ENCODE measurements at regions not wholly inside any gene's neighbourhood (a gene's known extent, or its start where the extent isn't known, plus 50 kb on each side); places are given as distances from the start of the nearest gene placed in this dataset.

- Mint-ChIP-seq H3K27me3 (peaks cover 1% of the 10 kb centered on the region), H3K36me3 (ENCODE audit: low read depth) (no peaks in the 10 kb centered on the region), H3K9me3 (peaks cover 13% of the 10 kb centered on the region), H3K4me3 (no peak overlapping the region), H3K4me1 (no peaks in the 10 kb centered on the region), H3K27ac (no peak overlapping the region)
- DNase-seq (no peak), ATAC-seq (ENCODE audit: low read depth) (no peak)
- POLR2A ChIA-PET, result no interaction called here
- TF ChIP-seq CTCF (IDR thresholded peaks at IDR 0.05), result no peak
- CTCF ChIA-PET, result no interaction called here
- intact Hi-C loops (cut with micrococcal nuclease), result no loop called here
Measured at GRCh38 chr3:105108823-105109222, 257.9 kb upstream of the ALCAM start.

- no peak for TF ChIP-seq CTCF (IDR thresholded peaks at IDR 0.05)
- DNase-seq (no peak), ATAC-seq (ENCODE audit: low read depth) (no peak)
- H3K27me3 Mint-ChIP-seq, result no peaks in the 10 kb centered on the region
- no peak overlapping the region for H3K27ac Mint-ChIP-seq
- H3K9me3 Mint-ChIP-seq, result no peaks in the 10 kb centered on the region
- intact Hi-C loops (cut with micrococcal nuclease), result no loop called here
- CTCF ChIA-PET, result no interaction called here
- H3K4me3 Mint-ChIP-seq, result no peak overlapping the region
- no peaks in the 10 kb centered on the region for H3K36me3 Mint-ChIP-seq (ENCODE audit: low read depth)
- no peaks in the 10 kb centered on the region for H3K4me1 Mint-ChIP-seq
- POLR2A ChIA-PET, result no interaction called here
Measured at GRCh38 chr3:105118905-105119304, 247.8 kb upstream of the ALCAM start.

GRCh38 chr3:105119801-105120340, 246.8 kb upstream of the ALCAM start:
- no peaks in the 10 kb centered on the region for H3K9me3 Mint-ChIP-seq
- CTCF ChIA-PET, result no interaction called here
- POLR2A ChIA-PET, result no interaction called here
- no peaks in the 10 kb centered on the region for H3K27me3 Mint-ChIP-seq
- H3K4me1 Mint-ChIP-seq, result no peaks in the 10 kb centered on the region
- no peak overlapping the region for H3K4me3 Mint-ChIP-seq
- no peaks in the 10 kb centered on the region for H3K36me3 Mint-ChIP-seq (ENCODE audit: low read depth)
- H3K27ac Mint-ChIP-seq, result no peak overlapping the region
- TF ChIP-seq CTCF (IDR thresholded peaks at IDR 0.05), result no peak
- ATAC-seq (ENCODE audit: low read depth), result no peak
- DNase-seq, result no peak
- intact Hi-C loops (cut with micrococcal nuclease), result no loop called here

GRCh38 chr3:105130911-105131310, 235.8 kb upstream of the ALCAM start:
- POLR2A ChIA-PET, result no interaction called here
- H3K36me3 Mint-ChIP-seq (ENCODE audit: low read depth), result no peaks in the 10 kb centered on the region

GRCh38 chr3:105137911-105138310, 228.8 kb upstream of the ALCAM start:
- Mint-ChIP-seq H3K4me1 (peaks cover 5% of the 10 kb centered on the region), H3K27me3 (no peaks in the 10 kb centered on the region), H3K27ac (no peak overlapping the region), H3K36me3 (ENCODE audit: low read depth) (no peaks in the 10 kb centered on the region), H3K9me3 (no peaks in the 10 kb centered on the region), H3K4me3 (no peak overlapping the region)
- intact Hi-C loops (cut with micrococcal nuclease), result no loop called here
- no peak for DNase-seq
- CTCF ChIA-PET, result no interaction called here
- POLR2A ChIA-PET, result no interaction called here
- TF ChIP-seq CTCF (IDR thresholded peaks at IDR 0.05), result no peak
- no peak for ATAC-seq (ENCODE audit: low read depth)

More at GRCh38 chr3:105130911-105131310, 235.8 kb upstream of the ALCAM start:
- no peak for TF ChIP-seq CTCF (IDR thresholded peaks at IDR 0.05)
- ATAC-seq (ENCODE audit: low read depth) (no peak), DNase-seq (no peak)
- CTCF ChIA-PET, result no interaction called here
- Mint-ChIP-seq H3K27me3 (no peaks in the 10 kb centered on the region), H3K4me3 (no peak overlapping the region), H3K27ac (no peak overlapping the region), H3K9me3 (peaks cover 19% of the 10 kb centered on the region), H3K4me1 (no peaks in the 10 kb centered on the region)
- intact Hi-C loops (cut with micrococcal nuclease), result no loop called here
